Loucy (cell line): ENCODE measurements at regions not wholly inside any gene's neighbourhood (a gene's known extent, or its start where the extent isn't known, plus 50 kb on each side); places are given as distances from the start of the nearest gene placed in this dataset.

Experiments
- EZH2phosphoT487 ChIP-seq: fragments of 200-600 bp; IDR thresholded peaks from 2 replicates; pipeline ENCODE4 v1.6.1; 2018; ENCODE audit warnings: antibody characterized with exemption, mild to moderate bottlenecking, moderate library complexity, borderline replicate concordance
- TF ChIP-seq, protein P1 (sequence below): fragments of 200-600 bp; sonication (generic); conservative IDR thresholded peaks from 2 replicates; pipeline ENCODE4 v1.5.1; 2014; ENCODE audit warnings: mild to moderate bottlenecking, antibody characterized with exemption, low read length

- TF ChIP-seq, protein P1, sequence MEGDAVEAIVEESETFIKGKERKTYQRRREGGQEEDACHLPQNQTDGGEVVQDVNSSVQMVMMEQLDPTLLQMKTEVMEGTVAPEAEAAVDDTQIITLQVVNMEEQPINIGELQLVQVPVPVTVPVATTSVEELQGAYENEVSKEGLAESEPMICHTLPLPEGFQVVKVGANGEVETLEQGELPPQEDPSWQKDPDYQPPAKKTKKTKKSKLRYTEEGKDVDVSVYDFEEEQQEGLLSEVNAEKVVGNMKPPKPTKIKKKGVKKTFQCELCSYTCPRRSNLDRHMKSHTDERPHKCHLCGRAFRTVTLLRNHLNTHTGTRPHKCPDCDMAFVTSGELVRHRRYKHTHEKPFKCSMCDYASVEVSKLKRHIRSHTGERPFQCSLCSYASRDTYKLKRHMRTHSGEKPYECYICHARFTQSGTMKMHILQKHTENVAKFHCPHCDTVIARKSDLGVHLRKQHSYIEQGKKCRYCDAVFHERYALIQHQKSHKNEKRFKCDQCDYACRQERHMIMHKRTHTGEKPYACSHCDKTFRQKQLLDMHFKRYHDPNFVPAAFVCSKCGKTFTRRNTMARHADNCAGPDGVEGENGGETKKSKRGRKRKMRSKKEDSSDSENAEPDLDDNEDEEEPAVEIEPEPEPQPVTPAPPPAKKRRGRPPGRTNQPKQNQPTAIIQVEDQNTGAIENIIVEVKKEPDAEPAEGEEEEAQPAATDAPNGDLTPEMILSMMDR = no peak
- TF ChIP-seq EZH2phosphoT487 = no peak
These were observed 186.9 kb downstream of the CTTN start for GRCh38 chr11:70585236-70585545.
